ENCODE measurements at regions not wholly inside any gene's neighbourhood (a gene's known extent, or its start where the extent isn't known, plus 50 kb on each side); places are given as distances from the start of the nearest gene placed in this dataset.

DNA sequence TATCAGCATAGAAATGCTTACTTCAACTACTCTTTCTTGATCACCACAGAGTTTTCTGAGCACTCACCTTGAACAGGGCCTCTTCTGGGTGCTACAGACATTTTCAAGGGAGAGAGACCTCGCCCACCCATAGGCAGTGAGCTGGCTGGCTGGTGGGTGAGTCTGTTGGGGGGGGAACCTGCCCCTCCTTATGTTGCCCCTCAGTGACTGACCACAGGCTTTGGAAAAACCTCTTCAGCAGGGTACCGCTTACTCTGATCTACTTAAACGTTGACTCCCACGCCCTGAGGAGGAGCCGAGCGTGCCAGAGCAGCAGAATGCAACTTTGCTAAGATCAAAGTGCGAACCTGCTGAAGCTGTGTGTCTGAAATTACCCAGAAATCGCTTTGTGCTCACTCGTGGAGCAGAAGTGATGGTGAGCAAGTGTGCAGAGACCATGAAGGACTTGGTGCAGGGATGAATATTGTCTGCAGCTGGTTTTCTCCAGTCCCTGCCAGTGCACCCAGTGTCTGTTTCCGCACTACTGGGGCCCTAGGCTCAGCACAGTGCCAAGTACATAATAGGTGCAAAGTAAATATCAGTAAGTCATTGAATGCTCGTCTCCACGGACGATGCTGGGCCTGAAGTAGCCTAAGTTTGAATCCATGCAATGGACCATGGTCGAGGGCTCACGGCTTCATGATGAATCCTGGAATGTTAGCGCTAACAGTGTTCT is 158.7 kb upstream of the IRF2BP2 start (continued):
- TF ChIP-seq, protein P1, sequence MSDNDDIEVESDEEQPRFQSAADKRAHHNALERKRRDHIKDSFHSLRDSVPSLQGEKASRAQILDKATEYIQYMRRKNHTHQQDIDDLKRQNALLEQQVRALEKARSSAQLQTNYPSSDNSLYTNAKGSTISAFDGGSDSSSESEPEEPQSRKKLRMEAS (IDR thresholded peaks at IDR 0.05; ENCODE audit: low read depth), result no peak
- TF ChIP-seq, protein P2, sequence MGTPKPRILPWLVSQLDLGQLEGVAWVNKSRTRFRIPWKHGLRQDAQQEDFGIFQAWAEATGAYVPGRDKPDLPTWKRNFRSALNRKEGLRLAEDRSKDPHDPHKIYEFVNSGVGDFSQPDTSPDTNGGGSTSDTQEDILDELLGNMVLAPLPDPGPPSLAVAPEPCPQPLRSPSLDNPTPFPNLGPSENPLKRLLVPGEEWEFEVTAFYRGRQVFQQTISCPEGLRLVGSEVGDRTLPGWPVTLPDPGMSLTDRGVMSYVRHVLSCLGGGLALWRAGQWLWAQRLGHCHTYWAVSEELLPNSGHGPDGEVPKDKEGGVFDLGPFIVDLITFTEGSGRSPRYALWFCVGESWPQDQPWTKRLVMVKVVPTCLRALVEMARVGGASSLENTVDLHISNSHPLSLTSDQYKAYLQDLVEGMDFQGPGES (IDR thresholded peaks at IDR 0.05; ENCODE audit: low read depth, low read length), result no peak

DNA sequence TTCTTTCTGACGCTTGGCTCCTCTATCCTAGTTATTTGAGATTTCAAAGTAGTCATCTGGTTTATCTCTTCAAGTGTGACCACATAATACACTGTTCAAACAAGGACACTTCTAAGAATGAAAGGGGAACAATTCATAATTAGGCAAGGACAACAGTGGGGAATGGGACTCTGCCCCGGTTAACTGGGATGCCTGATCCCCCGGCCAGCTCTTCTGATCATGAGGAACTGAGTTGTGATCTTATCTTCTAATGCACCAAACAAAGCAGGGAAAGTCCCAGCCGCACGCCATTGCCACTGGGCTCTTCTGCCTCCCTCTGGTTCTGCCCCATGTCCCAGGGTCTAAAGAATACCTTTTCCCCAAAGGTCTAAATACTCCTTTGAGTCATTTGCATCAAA is 158.2 kb upstream of the IRF2BP2 start:
- Histone ChIP-seq H3K9ac (no peak overlapping the region), H3K4me2 (no peak overlapping the region), H3K4me1 (ENCODE audit: control insufficient read depth in 1 of 2, insufficient read depth in 2 of 2, low read depth in 1 of 2, low read length in 1 of 2) (peaks cover 12 to 44% of the 10 kb centered on the region in 2 experiments), H3K9me2 (no peaks in the 10 kb centered on the region), H3F3A (replicated peaks; ENCODE audit: insufficient read depth) (no peaks in the 10 kb centered on the region), H3K36me3 (replicated peaks in 1 of 2; ENCODE audit: control insufficient read depth in 1 of 2, insufficient read depth in 2 of 2, low read length in 1 of 2) (no peaks in the 10 kb centered on the region), H3K9me3 (no peaks in the 10 kb centered on the region), H4K20me1 (ENCODE audit: insufficient read depth) (no peaks in the 10 kb centered on the region), H2AFZ (ENCODE audit: low read depth) (no peak overlapping the region), H3K27me3 (ENCODE audit: insufficient read depth) (no peaks in the 10 kb centered on the region), H3K27ac (ENCODE audit: low read depth in 2 of 2, low read length in 1 of 2) (no peak overlapping the region), H3K4me3 (ENCODE audit: low read depth in 2 of 2, low read length in 1 of 2) (no peak overlapping the region), H3K79me2 (ENCODE audit: insufficient read depth) (no peaks in the 10 kb centered on the region)
- CTCF ChIA-PET, result interaction anchor here (1.2 kb wide), 1 partner anchor 44 kb away, joined by 3 read pairs; no protein-coding TSS in a partner anchor
- WGBS (ENCODE audit: low lambda C conversion rate), result 91% methylated on average over 5 of the region's 5 CpGs
- POLR2A ChIA-PET, result interaction anchor here (0.8 to 1.3 kb wide), 3 partner anchors 11 to 156 kb away, joined by 3 to 8 read pairs (median 3); no protein-coding TSS in a partner anchor
- TF ChIP-seq JUND (IDR thresholded peaks at IDR 0.05) (no peak), YY1 (IDR thresholded peaks at IDR 0.05; ENCODE audit: low read depth) (no peak), TEAD4 (IDR thresholded peaks at IDR 0.05; ENCODE audit: borderline replicate concordance, insufficient read depth) (no peak), SIN3A (IDR thresholded peaks at IDR 0.05; ENCODE audit: borderline replicate concordance, low read depth, low read length) (no peak), TCF12 (IDR thresholded peaks at IDR 0.05) (no peak), POLR2AphosphoS5 (IDR thresholded peaks at IDR 0.05; ENCODE audit: low read depth, low read length) (no peak), NFIC (IDR thresholded peaks at IDR 0.05; ENCODE audit: borderline replicate concordance) (no peak), RCOR1 (IDR thresholded peaks at IDR 0.05; ENCODE audit: low read length) (no peak), MXI1 (IDR thresholded peaks at IDR 0.05; ENCODE audit: low read depth, low read length) (no peak), SMC3 (IDR thresholded peaks at IDR 0.05; ENCODE audit: low read depth, low read length) (no peak), FOSL2 (IDR thresholded peaks at IDR 0.05; ENCODE audit: borderline replicate concordance, low read depth) (no peak), RFX5 (IDR thresholded peaks at IDR 0.05; ENCODE audit: low read length) (no peak), NRF1 (IDR thresholded peaks at IDR 0.05; ENCODE audit: low read depth, low read length) (no peak)
- TF ChIP-seq, protein P3, sequence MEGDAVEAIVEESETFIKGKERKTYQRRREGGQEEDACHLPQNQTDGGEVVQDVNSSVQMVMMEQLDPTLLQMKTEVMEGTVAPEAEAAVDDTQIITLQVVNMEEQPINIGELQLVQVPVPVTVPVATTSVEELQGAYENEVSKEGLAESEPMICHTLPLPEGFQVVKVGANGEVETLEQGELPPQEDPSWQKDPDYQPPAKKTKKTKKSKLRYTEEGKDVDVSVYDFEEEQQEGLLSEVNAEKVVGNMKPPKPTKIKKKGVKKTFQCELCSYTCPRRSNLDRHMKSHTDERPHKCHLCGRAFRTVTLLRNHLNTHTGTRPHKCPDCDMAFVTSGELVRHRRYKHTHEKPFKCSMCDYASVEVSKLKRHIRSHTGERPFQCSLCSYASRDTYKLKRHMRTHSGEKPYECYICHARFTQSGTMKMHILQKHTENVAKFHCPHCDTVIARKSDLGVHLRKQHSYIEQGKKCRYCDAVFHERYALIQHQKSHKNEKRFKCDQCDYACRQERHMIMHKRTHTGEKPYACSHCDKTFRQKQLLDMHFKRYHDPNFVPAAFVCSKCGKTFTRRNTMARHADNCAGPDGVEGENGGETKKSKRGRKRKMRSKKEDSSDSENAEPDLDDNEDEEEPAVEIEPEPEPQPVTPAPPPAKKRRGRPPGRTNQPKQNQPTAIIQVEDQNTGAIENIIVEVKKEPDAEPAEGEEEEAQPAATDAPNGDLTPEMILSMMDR (IDR thresholded peaks at IDR 0.05), result no peak
- TF ChIP-seq, protein P4, sequence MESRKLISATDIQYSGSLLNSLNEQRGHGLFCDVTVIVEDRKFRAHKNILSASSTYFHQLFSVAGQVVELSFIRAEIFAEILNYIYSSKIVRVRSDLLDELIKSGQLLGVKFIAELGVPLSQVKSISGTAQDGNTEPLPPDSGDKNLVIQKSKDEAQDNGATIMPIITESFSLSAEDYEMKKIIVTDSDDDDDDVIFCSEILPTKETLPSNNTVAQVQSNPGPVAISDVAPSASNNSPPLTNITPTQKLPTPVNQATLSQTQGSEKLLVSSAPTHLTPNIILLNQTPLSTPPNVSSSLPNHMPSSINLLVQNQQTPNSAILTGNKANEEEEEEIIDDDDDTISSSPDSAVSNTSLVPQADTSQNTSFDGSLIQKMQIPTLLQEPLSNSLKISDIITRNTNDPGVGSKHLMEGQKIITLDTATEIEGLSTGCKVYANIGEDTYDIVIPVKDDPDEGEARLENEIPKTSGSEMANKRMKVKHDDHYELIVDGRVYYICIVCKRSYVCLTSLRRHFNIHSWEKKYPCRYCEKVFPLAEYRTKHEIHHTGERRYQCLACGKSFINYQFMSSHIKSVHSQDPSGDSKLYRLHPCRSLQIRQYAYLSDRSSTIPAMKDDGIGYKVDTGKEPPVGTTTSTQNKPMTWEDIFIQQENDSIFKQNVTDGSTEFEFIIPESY (IDR thresholded peaks at IDR 0.05; ENCODE audit: borderline replicate concordance, low read depth), result no peak
- TF ChIP-seq, protein P1 (IDR thresholded peaks at IDR 0.05; ENCODE audit: low read depth), result no peak
- TF ChIP-seq, protein P5, sequence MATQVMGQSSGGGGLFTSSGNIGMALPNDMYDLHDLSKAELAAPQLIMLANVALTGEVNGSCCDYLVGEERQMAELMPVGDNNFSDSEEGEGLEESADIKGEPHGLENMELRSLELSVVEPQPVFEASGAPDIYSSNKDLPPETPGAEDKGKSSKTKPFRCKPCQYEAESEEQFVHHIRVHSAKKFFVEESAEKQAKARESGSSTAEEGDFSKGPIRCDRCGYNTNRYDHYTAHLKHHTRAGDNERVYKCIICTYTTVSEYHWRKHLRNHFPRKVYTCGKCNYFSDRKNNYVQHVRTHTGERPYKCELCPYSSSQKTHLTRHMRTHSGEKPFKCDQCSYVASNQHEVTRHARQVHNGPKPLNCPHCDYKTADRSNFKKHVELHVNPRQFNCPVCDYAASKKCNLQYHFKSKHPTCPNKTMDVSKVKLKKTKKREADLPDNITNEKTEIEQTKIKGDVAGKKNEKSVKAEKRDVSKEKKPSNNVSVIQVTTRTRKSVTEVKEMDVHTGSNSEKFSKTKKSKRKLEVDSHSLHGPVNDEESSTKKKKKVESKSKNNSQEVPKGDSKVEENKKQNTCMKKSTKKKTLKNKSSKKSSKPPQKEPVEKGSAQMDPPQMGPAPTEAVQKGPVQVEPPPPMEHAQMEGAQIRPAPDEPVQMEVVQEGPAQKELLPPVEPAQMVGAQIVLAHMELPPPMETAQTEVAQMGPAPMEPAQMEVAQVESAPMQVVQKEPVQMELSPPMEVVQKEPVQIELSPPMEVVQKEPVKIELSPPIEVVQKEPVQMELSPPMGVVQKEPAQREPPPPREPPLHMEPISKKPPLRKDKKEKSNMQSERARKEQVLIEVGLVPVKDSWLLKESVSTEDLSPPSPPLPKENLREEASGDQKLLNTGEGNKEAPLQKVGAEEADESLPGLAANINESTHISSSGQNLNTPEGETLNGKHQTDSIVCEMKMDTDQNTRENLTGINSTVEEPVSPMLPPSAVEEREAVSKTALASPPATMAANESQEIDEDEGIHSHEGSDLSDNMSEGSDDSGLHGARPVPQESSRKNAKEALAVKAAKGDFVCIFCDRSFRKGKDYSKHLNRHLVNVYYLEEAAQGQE (IDR thresholded peaks at IDR 0.05; ENCODE audit: low read depth, low read length), result no peak
- DNase-seq, result no peak

Data from SK-N-SH (cell line).